ENCODE measurements at regions not wholly inside any gene's neighbourhood (a gene's known extent, or its start where the extent isn't known, plus 50 kb on each side); places are given as distances from the start of the nearest gene placed in this dataset.

DNA sequence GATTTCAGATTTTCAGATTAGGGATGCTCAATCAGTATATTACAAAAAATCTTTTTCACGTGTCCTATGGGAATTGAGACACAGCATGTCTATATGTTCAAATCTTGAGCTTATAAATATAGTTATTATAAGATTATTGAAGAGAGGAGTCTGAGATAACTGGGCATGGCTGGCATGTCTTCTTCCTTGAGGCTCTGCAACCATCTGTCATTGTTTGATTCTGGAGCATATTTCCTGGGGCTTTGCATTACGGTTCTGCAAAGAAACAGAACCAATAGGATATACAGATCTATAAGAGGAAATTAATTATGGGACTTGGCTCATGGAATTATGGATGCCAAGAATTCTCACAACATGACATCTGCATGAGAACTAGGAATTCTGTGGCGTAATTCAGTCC, 386.1 kb downstream of the SOCS6 start:
- TF ChIP-seq CTCF (IDR thresholded peaks at IDR 0.05): no peak
- no peak for TF ChIP-seq POLR2A (IDR thresholded peaks at IDR 0.05)
- no peak for TF ChIP-seq EP300 (IDR thresholded peaks at IDR 0.05)

Measured in tibial nerve (tissue), 4 donors.